GM21423 (cell line): ENCODE measurements at regions not wholly inside any gene's neighbourhood (a gene's known extent, or its start where the extent isn't known, plus 50 kb on each side); places are given as distances from the start of the nearest gene placed in this dataset.

Source experiments
- ATAC-seq: cut with Tn5 transposase; IDR thresholded peaks from one replicate; pipeline ENCODE4 v1.9.1; 2021; ENCODE audit warnings: mild to moderate bottlenecking, moderate library complexity; ENCODE audit not compliant: unreplicated experiment

DNA sequence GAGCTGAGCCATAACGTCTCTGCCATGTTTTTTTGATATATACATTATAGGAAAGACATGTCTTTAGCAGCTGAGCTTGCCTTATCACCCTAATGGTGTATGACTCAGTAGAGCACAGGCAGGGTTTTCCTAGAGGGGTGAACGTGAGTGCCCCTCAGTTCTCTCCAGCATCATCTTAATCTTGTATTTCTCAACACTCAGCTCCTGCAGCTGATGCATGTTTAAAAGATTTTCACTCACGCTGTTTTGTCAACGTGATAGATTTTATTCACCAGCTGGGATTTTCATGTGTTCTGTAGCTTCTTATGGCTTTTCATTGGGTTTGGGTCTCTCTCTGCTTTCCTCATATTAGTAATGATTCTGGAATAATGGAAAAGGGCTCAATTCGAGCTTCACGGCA lies 186.0 kb upstream of the PMFBP1 start:
- ATAC-seq, result no peak

DNA sequence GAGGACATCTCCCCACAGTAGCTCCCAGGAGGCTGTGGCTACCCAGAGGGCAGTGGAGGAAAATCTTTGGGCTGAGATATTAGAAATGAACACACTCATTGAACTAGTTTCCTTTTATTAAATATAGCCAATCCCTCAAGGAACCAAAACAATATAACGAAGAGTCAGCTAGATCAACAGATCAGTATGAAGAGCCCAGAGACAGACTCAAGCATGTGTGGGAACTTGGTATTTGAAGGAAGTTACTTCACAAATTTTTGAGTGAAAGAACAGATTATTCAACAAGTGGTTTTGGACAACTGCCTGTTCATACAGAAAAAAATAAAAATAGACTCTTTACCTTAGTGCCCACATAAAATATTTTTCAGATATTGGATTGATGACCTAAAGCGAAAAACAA lies 183.6 kb upstream of the PMFBP1 start:
- no peak for ATAC-seq

DNA sequence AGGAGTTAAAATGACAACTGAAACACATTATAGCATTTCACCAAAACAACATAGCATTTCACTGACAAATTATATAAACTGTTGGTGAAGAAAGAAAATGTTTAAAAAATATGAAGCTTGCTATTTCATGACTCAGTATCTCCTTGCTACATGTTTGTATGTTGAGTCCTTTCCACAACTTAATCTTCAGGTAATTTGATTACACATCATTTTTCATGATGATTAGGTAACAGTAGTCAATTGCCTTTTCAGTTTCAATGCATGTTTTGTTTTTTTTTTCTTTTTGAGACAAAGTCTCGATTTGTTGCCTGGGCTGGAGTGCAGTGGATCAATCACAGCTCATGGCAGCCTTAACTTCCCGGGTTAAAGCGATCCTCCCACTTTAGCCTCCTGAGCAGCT lies 177.8 kb upstream of the PMFBP1 start:
- no peak for ATAC-seq

DNA sequence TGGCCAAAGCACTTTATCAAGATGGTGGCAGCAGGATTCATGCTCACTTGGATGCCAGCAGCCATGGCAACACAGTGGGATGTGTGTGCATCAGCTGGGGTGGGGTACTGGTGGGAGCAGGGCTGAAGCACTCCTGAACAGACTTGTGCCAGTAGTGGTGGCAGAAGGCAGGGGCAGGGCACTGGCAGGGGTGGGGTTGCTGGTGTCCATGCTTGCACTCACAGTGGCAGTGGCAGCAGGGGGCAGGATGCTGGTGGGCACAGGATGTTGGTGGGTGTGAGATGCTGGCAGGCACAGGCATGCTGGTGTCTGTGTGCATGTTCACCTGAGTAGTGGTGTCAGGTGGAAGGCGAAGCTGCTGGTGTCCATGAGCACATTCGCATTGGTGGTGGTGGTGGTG lies 161.0 kb upstream of the PMFBP1 start:
- ATAC-seq, result no peak

DNA sequence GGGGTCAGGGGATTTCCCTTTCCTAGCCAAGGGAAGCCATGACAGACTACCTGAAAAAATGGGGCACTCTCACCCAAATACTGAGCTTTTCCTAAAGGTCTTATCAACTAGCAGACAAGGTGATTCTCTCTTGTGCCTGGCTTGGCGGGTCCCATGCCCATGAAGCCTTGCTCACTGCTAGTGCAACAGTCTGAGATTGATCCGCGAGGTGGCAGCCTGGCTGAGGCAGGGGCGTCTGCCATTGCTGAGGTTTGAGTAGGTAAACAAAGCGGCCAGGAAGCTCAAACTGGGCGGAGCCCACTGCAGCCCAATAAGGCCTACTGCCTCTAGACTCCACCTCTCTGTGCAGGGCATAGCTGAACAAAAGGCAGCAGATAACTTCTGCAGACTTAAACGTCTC lies 152.6 kb upstream of the PMFBP1 start:
- no peak for ATAC-seq

DNA sequence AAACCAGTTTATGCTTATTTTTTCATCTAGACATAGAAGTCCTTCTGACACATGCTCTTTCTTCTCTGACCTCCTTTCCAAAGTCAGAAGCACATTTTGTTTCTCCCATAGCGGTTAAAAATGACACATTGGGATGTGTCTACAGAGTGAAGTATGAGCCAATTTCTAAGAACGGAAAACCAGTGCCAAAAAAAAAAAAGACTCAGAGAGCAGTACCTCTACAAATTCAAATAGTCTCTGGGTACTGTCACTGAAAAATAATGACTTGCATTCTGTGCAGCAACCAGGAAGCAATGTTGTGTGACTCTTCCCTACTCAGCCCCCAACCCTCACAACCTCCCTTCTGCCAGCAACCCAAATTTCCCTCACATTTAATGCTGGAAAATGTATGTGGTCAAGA lies 145.5 kb upstream of the PMFBP1 start:
- ATAC-seq, result no peak

DNA sequence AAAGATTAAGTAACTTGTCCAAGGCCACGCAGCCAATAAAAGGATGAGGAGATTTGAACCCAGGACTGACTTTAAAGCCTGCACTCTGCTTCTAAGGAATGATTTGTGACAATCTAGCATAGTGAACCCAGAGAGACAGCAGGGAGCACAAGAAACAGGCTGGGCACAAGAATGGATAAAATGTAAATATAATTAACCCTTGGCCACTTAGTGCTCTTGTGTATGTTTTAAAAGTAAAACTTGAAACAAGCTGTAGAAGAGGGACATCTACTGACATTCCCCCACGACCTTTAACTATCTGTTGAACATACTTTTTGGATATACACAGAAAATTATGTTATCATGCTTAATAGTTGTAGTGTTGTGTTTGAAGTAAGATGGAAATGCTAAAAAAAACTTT lies 141.9 kb upstream of the PMFBP1 start:
- no peak for ATAC-seq

DNA sequence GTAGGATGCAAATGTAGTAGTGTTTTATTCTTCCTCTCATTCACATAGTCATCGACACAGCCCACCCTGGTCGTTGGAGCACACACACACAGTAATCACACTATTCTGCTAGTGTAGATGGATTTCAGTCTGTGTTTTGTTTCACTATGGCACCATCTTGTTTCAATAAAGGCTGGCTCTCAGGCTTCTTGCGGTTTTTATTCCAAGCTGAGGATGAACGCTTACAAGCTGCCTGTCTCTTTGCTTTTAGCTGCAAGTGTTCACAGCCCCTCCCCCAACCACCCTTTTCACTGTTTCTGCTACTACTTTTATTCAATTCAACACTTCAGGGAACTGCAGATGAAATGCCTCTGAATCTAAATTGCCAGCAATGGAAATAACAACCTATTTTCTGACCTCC lies 140.9 kb upstream of the PMFBP1 start:
- ATAC-seq, result no peak

DNA sequence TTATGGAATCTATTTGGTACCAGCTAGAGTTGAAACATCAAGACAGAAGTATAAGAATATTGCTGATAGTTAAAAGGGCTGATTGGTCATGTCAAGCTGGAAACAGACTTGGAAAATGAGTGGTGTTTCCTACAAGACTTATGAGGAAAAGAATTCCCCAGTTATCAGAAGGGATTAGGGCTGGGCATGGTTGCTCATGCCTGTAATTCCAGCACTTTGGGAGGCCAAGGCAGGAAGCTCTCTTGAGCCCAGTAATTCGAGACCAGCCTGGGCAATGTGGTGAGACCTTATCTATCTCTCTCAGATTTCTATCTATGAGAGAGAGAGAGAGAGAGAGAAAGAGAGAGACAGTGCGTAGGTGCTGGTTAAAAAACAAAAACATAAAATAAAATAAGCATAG lies 139.5 kb upstream of the PMFBP1 start:
- no peak for ATAC-seq

DNA sequence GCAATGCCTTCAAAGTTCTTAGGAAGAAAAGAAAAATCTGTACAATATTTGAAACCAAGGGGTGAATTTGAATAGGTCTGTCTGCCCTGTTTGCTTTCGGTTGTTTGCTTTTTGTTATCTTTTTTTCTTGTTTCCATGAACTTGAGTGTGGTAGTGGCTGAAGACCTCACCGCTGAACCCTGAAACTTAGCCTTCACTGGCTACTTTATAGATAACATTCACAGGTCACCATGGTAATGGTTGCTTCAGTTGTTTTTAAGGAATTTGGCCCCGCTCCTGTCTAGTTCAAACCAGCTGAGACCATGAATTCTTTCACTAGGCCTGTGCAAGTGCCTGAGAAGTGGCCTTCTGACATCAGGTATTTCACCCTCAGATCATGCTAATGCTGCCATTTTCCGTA lies 137.0 kb upstream of the PMFBP1 start:
- no peak for ATAC-seq

DNA sequence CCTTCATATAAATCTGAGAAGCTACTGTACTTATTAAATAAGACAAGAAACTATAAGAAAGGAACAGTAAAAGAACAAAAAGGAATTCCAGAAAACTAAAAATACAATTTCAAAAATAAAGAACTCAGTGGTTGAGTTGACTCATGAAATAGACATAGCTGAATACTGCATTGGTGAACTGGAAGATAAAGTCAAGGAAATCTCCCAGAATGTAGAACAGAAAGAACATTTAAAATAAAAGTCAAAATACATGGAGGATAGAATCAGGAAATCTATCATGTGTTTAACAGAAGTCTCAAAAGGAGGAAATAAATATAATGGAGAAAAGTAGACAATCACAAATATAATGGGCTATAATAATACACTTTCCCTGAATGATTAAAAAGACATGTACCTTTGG lies 136.4 kb upstream of the PMFBP1 start:
- no peak for ATAC-seq

DNA sequence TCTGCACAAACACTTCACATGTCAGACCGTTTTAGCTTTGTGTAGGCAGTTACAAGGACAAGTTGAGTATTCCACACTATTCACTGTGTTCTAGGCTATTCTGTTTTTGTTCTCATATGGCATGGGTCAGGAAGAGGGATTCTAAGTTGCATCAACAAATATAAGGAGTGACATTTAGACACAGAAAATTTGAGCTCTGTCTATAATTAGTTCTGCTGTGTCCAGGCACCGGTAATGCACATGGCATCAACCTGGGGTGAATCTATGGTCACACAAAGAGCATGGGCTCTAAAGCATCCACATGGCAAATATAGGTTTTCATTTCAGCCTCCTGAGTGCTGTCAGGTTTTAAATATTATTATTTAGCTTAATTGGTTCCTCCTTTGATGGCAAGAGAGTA lies 130.4 kb upstream of the PMFBP1 start:
- no peak for ATAC-seq

DNA sequence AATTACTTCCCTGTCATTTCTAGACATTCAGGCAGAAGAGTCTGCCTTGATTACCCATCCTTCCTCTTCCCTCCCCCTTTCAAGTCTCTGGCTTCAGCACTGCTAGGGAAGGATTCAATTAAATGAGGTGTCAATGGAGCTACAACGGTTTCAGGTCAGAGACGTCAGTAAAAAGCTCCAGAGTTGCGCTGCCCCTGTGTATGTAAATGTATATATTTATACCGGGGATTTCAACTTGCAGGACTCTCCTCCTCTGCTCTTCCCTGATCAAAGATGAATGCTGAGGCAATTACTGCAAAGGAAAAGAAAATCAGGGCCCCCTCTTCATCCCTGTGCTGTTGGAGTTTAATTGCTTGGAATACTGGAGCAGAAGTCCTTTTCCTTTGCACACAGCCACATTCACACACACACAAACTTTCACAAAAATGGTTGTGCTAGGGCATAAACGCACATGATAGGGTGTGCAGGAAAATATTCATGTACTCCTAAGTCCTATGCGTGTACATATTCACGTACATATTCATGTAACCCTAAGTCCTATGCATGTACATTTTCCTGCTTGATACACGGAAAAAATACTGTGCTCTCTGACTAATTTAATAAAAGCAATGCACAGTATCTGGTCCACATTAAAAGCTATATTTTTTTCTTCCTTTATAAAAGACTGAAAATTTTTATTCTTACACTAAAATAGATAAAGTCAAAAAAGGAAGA lies 129.7 kb upstream of the PMFBP1 start:
- no peak for ATAC-seq

DNA sequence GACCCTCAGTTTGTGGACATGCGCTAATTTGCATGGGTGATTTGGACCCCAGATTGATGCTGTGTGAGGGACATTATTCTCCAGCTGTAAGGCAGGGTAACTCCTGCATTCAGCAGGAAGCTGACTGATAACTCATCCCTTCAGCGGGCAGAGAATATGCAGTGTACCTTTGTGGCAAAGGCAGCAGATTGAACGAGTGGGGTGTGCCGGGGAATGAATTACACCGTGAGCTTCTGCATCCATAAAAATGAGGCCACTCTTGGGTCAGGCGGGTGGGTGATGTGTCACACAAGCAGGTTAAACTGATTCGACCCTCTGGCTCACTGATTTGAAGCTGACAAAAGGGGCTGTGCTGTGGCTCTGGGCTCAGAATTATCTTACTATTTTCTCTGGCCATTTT lies 128.9 kb upstream of the PMFBP1 start:
- no peak for ATAC-seq

DNA sequence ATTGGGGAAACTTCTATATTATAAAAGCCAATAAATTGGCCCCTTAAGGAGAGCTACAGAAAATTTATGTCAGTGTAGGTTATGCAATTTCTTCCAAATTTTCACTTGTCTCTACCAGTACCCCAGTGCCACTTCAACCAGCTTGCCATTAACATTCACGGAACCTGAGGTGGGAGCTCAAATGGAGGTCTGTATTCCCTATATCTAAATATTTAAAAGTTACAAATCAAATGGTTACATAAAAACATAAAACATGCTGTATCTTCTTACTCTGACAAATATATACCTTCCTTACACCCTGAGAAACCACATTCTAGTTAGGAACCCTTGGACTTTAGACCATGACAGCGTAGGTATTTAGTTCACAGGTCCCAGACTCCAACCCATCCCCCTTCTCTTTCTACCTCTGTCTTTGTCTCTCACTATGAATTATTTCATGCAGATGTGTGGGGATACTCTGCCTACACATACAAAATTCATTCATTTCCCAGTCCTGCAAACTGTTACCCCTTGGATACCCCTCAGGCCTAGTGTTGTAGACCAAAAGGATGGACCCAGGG lies 127.8 kb upstream of the PMFBP1 start:
- ATAC-seq, result no peak

DNA sequence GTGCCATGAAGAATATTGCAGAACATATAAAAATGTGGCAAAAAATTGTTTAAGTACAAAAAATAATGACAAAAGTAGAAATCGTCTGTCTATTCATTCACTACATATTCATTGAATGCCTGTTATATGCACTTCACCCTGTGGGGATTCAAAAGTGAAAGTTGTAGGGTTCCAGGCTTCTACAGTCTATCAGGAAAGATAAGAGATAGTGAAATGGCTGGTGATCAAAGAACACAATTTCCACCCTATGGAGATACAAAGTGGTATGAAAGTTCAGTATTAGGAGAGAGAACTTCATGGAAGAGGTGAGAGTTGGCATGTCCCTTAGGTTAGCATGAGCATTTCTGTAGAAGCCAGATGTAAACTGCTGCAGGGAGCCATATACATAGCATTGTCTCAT lies 127.0 kb upstream of the PMFBP1 start:
- no peak for ATAC-seq

DNA sequence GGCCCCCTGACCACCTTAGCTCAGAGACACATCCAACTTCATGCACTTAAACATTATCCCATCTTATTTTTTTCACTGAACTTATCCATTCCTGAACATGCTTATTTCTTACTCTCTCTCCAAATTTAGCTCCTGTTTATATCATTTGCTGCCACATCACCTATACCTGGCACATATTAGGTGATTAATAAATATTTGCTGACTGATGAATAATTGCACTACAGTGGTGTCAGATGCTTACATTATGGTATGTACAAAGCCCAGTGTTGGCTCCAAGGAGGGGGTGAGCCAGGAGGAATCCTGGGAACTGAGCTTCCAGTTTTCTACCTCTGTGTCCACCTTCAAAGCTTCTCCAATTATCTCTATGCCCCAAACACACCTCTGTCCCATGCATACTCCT lies 124.0 kb upstream of the PMFBP1 start:
- ATAC-seq, result no peak

DNA sequence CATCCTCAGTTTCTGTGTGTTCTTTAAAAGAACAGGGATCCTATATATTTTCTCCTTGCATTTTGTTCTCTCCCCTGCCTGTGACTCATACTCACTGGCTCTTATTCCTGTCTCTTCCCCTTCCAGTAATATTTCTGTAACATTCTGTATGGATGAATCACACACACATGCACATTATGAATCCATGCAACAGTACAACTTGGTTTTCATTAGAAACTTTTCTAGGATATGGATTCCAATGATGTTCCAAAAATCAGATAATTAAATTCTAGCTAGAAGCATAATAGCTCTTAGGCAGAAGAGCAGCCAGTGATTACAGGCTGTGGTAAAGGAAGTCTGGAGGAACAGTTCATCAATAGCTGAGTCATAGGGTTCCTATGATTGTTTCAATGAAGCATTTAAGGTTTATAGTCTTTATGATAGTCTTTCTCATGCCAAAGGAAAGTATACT lies 119.6 kb upstream of the PMFBP1 start:
- no peak for ATAC-seq

DNA sequence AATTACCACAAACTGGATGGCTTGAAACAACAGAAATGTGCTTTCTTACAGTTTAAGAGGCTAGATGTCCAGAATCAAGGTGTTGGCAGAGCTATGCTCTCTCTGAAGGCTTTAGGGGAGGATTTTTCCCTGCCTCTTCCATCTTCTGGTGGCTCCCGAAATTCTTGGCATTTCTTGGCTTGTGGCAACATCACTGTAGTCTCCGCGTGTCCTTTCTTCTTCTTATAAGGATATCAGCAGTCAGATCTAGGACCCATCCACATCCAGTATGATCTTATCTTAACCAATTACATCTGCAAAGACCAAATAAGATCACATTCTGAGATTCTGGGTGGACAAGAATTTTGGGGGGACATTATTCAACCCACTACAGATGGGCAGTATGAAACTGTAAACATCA lies 119.2 kb upstream of the PMFBP1 start:
- ATAC-seq, result no peak

DNA sequence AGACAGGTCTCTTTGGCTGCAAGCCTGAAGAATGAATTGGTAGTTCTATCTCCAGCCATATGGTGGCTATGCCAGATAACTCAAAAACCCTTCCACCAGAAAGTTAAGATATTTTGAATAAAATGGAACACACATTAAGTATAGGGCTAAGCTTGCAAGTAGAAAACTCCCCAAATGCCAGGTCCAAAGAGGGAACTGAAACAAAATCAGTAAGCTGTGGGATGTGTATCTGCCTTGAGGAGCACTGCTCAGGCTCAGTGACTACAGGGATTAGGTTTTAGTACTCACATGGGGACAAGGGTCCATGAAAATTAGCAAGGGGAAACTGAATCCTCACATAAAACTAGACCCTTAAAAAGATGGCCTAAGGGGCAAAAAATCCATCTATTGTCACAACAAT lies 115.7 kb upstream of the PMFBP1 start:
- no peak for ATAC-seq

DNA sequence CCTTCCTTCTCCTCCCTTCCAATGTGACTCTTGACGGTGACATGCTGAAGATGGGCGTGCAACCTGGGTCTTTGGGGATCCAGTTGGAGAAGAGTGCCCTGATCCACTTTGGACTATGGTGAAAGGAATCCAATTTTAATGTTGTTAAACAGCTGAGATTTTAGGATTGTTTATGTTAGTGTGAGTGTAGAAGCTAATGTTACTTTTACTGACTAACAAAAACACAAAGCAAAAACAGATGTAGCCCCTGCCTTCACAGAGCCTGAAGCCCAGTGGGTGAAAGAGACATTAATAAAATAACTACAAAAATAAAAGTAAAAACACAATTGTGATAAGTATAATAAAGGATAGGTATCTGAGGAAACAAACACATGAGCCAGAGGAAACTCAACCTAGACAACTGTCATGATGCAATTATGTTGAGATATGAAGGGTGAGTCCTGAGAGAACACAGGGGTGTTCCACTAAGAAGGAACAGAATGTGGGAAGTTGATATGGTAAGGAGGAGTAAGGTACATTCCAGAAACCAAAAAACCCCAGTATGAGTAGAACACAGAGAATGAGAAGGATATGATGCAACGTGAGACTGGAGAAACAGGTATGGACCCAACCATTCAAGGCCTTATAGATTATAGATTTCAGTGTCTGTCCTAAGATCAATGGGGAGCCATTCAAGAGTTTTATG lies 115.1 kb upstream of the PMFBP1 start:
- ATAC-seq, result no peak

DNA sequence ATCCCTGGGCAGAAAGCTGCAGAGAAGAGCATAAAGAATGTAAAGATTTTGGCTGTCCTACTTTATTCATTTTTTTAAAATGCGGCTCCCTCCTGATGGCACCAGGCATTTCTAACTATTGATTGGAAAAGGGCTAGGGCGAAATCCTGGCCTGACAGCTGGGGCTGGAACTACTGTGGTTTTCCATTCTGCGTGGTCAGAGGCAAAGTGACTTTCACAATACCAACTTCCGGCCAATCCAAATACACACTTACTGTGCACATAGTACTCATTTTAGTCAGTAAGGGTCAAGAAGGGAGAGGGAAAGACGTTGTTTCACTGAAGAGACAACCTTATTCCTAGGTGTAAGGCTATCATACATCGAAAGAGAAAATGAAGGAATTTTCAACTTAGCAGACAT lies 113.8 kb upstream of the PMFBP1 start:
- no peak for ATAC-seq

DNA sequence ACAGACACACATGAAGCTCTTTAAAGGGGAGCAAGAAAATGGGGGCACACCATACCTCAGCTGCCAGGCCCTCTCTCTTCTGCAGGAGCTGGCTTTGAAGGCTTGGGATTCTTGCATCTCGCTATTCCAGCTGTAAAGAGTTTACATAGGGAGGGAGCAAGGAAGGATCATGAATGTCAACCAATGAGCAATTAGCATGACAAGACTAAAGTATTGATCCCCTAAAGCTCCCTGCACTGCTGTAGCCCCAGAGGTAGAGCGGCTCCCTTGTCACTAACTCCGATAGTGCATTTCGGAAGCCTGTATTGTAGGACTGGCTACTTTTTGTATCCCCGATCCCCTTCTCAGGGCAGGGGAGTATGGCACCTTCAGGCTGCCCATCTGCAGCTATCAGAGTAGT lies 113.4 kb upstream of the PMFBP1 start:
- no peak for ATAC-seq
